Left forelimb (tissue), 1 donor: ENCODE measurements at regions not wholly inside any gene's neighbourhood (a gene's known extent, or its start where the extent isn't known, plus 50 kb on each side); places are given as distances from the start of the nearest gene placed in this dataset.
A peak's percentile ranks its signal among the peaks of the same experiment; 100 is the strongest.

Source experiments
- DNase-seq: peaks from one replicate; pipeline ENCODE4 v3.0.0-alpha.2; 2018; ENCODE audit warnings: low spot score

DNA sequence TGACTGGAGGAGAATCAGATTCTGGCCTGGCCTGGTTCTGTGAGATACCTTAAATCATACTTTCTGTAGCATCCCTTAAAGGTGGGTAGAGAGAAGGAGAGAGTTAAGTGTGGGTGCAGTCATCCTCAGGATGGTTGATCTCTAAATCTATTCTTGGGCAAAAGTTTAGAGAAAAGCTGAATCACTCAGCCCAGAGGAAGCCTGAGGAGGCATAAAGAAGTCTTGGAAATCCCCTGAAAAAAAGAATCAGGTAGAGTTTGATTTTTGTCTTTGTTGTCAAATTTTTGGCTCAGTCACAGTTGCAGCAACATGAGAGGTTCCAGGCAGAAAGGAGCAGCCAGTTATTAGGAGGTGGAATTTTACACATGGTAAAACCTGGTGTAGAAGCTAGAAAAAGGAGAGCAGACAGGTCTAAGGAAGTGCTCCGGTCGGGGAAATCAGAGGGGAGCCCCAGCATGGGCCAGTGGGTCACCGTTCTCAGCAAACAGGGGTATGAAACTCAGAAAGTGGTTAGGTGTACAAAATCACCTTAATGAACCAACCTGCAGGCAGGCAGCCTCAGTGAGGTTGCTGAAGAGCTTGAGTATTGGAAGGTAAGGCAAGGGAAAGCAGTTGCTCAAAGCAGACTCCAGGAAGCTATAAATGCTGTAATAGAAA, 116.2 kb upstream of the CNTLN start:
- no peak for DNase-seq

DNA sequence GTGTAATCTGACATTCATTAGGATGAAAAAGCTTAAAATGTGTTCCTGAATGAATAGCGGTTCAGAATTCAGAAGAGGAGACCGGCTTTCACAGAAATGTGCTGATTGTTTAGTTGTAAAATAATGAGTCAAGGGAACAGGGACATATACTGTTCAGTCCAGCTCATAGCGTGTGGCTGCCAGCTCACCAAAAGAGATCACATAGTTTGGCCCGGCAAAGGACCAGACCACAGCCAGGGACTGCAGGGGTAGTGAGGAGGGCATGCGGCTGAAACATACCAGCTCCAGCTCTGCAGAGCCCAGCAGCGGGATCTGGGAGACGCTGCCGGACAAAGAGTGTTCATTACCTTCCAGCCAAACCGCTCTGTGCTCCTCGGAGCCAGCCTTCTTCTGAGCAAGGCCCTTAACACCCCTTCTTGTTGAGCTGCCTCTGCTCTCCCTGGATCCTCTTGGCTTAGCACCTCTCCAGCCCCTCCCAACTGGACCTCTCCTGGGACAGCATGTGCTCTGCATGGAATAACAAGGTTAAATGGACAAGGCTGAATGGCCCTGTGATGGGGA, 116.8 kb upstream of the CNTLN start:
- no peak for DNase-seq

DNA sequence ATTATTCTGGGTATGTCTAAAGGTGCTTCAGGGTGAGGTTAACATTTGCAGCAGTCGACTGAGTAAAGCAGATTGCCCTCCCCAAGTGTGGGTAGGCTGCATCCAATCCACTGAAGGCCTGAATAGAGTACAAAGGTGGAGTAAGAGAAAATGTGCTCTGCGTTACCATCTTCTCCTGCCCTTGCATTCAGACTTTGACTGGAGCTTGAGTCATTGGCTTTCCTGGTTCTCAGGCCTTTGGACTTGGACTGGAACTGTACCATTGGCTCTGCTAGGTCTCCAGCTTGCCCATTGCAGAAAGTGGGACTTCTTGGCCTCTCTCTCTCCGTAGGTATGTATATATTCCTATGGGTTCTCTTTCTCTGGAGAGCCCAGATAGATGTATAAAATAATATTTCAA, 120.9 kb upstream of the CNTLN start:
- DNase-seq, result no peak

DNA sequence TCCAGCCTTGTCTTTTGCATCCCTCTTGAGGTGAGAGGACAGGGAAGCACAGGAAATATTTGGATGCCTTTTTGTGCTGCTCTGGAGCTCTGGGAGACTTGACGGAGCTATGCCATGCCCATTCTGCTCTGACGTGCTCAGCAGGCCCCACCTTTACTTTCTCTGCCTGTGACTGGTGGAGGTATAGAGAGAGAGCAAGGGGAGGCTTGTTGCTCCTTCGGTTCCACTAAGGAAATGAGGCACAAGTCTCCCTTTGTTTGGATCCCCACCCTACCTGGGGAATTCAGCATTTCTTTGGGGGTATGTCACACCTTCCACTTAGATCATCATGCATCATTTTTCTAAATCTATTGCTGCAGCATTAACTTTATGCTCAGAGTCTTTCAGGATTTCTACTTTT, 121.8 kb upstream of the CNTLN start:
- DNase-seq, result no peak

DNA sequence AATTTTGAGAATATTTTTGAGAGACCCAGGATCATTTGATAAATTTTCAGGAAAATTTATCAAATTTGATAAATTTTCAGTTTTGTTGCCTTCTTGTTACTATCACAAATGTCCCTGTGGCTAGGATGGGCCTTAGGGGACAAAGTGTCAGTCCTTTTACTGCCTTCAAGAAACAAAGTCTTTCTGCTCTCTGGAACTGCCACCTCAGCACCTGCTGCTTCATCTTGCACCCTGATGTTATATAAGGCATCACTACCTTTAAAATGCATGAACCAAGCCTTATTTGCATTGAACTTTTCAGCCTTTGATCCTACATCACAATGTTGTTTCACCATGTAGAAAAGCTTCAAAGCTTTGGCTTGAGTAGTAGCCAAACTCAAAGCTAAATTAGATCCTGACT, 123.0 kb upstream of the CNTLN start:
- no peak for DNase-seq

DNA sequence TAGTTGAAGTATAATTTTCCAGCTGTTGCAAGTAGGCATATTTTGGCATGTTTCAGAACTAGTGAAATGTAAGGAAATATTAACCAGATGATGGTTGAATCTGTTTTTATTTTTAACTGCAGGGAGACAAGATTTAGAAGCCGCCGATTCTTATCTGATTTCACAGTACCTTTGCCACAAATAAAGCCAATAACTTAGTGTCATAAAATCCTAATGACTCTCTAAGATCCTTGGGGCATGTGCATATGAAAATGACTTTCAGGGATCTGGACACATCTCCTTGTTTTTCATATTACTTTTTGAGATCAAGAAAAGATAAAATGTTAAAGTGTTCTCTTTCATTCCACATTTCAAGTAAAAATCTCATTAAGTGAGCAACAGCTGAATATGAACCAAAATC, 125.8 kb upstream of the CNTLN start:
- DNase-seq, result no peak

DNA sequence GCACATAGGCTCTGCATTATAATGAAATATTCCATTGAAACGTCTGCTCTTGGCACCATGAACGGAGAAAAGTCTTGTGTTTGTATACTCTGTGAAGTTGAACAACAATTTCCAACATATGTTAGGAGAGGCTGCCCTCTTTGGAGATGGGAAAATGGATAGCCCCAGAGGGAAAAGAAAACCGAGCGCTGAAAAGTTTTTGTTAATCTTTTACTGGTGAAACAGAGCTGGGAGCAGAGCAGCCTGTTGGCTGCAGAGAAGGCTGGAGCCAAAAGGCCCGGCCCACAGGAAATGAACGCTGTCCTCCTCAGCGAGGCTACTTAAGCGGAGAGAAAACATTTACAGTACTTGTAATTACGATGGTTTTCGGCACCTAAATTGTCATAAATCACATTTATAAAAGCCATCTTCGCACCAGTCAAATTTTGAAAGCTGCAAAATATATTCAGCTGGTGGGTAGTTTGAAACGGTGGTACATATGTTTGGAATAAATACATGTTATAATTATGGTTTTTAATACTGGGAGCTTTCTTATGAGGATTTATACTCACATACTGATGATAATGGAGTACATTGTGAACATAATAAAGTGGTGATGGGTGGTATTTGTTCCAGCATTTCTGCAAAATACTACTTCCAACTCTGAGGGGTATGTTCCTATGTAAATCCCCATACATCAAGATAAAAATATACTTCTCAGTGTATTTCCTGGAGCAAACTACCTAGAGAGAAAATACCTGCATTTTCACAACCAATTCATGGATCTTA, 129.6 kb upstream of the CNTLN start:
- peak; percentile 72 for DNase-seq

DNA sequence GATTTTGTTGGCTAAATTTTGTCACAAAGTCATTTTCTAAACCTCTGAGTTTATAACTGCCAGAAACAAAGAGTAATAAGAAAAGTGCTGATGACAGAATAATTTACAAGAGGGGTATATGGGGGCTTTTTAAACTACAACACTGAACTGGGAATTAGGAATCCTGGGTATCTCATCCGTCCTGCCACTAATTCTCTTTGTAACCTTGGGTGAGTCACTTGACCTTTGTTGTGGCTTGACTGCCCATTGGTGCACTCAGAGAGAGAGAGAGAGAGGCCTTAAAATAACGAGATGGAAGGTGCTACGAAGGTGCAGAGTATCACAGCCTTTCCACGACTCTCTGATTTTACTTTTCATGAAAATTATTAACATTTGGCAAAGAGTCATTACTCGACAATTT, 130.3 kb upstream of the CNTLN start:
- no peak for DNase-seq

DNA sequence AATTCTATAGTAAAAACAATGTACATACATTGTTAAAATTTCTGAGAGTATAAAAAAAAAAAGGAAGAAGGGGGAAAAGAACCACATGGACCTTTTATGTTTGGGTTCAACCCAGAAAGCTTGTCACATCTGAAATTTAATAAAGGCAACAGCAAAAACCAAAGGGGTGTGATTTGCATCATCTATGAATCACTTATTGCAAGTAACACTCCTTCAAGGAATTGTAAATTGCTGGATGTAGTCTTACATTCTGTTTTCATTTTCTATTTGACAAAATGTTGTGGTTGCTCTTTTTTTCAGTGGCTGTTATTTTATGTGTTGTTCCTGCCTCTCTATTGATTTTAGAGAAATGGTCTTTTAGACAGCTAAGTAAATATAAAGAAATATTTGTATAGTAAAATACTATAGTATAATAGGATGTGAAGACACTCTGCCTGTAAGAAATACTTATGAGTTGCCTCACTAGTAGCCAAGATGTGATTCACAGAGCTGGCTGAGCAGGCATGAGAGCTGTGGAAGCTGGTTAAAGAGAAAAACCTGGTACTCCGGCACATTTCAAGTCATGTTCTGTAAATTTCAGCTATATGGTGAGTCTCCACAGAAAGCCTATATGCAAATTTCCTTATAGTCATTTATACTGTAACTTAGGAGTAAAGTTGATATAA, 131.1 kb upstream of the CNTLN start:
- DNase-seq, result no peak

DNA sequence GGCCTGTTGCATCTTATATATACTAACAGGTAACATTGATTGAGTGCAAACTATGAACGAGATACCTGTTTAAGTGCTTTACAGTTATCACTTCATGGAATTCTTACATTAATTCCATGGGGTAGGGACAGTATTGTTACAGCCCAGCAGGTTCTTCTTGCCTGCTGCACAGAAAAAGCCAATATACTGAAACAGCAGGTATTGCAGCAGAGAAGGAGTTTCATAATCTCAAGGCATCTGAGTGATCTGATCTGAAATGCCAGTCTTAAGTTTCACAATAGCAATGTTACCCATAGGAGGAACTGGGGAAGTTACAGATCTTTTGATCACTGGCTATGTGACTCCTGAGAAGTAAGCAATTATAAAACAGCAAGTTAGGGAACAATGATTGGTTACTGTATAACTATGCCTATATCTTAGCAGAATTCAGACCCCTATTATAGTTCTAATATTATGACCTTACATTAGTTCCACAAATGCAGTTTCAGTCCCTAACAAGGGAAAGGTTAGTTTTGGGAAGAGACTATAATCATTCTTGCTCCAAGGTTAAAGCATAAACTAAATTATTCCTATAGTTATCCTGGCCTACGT, 126.5 kb upstream of the BNC2 start:
- no peak for DNase-seq

DNA sequence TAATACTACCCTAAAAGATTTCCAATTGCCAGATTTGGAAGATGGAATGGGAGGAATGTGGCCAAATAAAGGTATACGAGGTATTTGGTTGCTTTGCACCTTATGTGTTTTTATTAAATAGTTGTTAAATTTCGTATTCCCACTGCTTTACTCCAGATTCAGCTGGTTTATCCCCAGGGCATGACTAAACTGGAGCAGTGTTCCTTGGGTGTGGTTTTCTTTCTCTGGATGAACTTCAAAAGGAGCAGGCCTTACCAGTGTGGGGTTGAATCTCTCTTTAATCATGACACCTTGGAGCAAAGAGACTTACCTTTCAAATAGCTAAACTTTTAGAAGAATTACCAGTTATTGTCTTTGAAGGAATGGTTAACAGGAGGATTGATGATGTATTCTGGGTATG, 121.7 kb upstream of the BNC2 start:
- no peak for DNase-seq

DNA sequence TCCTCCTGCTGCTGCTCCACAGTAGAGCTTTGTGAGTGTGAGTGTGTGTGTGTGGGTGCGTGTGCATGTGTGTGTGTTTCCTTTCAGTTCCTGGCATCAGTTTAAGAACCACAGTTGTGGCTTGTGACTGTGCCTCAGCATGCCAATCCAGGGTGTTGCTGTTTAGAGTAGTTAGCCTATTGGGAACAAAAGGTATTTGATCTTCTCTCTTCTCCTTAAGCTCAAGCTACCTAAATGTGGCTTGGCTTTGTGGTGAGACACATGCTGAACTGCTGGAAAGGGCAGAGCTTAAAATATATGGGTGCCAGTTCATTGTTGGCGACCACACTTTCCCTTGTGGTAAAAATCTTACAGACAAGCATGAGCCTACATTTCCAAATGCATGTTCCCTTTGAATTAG, 116.6 kb upstream of the BNC2 start:
- no peak for DNase-seq

DNA sequence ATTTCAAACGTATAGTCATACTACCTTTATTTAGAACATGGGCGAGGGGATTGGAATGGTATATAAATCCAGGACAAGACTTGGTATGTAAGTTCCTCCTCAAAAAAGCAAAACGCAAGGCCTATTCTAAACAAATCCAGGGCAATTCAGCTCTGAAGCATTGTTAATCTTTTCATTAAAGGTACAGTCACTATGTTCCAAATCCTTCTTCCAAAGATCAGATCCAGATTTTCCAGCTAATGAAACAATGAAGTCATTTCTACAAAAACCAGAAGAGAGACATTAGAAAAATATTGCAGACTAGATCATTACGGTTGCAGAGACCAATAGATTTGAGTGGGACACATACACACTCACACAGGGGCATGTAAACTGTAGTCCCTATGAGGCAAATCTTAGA, 116.1 kb upstream of the BNC2 start:
- no peak for DNase-seq

DNA sequence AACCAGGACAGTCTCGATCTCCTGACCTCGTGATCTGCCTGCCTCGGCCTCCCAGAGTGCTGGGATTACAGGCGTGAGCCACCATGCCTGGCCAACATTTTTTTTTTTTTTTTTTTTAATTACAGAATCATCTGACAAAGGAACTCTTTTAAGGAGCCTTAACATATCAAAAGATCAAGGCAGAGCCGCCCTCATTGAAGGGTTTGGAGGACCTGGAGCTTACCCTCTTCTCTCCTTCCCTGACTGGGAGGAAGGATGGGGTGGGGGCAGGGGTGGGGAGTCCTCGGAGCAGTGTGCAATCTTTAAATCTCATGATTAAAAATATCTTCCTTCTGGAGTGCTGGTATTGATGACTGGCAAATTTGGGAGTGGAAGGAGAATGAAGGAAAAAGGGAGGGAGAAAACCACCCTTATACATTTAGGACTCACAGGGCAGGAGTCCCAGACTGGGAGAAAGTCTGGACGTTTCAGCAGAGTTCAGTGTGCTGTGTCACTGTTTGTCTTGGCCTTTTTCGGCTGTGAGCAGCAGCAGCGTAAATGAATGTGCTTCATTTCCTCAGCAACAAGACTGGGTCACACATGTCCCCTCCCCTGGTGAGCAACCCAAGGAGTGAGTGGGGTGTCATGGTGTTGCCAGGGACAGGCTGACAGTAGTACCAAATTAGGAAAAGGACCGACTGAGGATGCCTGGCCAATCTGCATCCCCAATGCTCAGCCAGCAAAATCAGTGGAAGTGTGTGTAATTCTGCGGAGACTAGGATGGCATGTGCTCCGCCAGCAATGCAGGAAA, 115.3 kb upstream of the BNC2 start:
- no peak for DNase-seq

DNA sequence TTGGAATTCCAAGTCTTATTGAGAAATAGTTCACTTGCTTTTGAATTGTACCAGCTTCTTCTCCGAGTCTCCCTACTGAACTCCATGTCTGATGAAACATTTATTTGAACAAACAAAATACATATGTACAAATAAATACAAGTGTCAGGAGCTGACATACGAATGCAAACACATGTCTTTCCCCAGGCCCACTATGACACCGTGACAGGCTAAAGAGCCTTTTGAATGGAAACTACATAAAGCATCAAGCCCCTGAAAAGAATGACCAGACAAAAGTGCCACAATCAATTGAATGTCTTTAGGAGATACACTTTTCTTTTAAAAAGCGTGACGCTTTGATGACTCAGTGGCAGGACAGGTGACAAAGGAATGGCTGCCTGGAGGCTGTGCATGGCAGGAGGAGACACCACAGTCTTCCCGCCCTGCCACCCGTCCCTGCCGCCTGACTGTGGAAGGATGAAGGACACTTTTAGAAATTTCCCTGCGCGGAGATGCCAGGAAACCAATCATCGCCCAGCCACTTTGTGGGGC, 112.4 kb upstream of the BNC2 start:
- no peak for DNase-seq

DNA sequence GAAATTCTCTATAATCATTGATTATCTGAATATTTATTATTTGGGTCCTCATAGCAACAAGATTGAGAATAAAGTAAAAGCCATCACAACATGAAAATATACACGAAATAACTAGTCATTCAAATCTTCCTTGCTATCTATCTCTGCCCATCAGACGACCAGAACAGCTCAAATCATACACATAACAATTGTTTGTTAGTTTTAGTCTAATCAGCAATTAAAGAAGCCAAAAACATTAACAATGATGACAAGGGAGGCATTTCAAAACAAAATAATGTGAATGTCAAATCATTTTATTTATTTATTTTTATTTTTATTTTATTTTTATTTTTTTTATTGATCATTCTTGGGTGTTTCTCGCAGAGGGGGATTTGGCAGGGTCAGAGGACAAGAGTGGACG, 106.0 kb upstream of the BNC2 start:
- DNase-seq, result no peak

DNA sequence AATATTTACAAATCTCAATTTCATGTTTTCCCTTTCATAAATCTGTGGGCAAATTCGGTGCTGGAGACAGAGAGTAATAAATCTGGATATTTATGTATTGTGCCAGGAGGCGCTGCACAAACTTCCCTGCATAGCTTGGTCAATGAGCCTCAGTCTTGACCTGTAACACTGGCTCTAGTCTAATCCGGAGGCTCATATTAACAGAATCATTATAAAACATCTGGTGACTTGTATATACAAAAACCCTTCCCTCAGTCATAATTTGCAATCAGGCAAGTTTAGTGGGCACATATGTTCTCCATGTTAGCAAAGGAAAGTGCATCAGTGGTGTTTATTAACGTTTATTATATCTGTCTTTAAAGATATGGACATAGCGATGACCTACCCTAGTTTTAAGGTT, 104.0 kb upstream of the BNC2 start:
- DNase-seq, result no peak

DNA sequence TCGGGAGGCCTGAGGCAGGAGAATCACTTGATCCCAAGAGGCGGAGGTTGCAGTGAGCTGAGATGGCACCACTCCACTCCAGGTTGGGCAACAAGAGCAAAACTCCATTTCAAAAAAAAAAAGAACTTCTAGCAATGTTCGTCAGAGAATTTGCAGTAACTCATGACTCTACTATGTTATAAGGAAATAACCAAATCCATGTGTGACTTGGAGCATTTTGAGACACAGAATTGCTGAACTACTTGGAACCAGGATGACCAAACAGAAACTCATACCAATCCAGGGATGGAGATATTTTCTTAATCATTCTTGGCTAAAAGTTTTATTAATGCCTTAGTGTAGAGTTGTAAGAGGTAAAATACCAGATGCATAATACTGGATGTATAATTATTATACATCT, 99.9 kb upstream of the BNC2 start:
- no peak for DNase-seq

DNA sequence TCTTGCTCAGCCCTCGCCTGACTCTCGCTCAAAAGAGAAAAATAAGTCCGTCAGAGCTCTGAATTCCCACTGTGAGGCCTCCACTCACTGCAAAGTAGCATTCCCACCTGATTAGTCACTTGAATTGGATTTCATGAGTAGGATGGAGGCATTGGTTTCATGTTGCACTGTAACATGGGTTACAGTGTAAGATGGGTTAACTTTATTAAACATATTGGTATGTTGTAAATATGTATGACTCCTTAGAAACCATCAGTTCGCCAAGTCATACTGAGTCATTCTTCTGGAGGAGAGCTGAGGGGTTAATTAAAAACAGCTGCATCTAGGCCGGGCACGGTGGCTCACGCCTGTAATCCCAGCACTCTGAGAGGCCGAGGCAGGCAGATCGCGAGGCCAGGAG, 93.8 kb upstream of the BNC2 start:
- no peak for DNase-seq

DNA sequence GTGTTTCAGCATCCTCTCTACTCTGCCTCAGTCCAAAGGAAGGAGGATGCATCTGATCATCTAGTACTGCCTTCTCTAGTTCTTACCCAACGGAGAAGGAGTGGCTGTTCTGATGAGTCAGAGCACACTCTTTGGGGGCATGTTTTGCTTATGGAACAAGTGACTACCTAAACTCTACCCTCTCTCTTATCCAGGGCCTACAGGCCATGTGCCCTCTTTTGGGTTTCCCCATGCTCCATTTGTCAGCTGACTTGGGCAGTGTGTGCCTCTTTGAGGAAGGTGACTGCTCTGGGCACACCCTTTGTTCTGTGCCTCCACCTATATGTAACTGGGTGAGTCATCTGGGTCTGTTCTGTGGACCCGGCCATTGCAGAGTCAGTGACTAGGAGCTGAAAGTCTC, 89.6 kb upstream of the BNC2 start:
- no peak for DNase-seq

DNA sequence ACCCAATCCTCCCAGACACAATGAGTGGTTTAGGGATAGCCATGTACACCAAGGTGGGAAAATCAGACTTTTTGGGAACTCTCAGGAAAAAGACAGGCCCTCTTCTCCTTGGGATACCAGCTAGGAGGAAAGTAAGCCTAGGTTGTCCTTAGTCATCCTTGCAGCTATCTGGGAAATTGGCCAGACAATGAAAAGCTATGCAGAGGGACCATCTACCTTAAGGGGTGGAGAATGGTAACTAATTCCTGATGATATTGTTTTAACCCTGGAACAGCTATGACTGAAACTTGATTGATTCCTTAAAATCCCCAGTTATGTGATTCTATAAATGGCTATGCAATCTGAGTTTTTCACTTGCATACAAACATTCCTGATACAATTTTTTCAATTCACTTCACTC, 88.9 kb upstream of the BNC2 start:
- no peak for DNase-seq

DNA sequence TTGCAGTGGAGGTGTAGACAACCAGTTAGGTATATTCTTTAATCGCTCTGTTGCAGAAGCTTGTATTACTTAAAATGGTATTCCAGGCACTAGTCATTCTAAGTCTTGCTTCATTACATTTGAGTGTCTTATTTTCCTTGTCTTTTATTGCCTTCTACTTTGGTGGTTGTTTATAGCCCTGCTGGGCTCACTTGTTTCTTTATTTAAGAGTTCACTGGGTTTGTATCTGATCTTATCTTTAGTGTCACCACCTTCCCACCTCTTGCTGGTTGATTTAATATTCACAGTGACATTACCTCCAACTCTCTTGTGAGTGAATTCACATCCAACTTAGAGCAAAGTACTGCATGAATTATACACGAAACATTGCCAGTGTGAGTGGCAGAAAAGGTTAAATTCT, 83.6 kb upstream of the BNC2 start:
- no peak for DNase-seq
